Endothelial cell of umbilical vein (primary cell): ENCODE measurements at regions not wholly inside any gene's neighbourhood (a gene's known extent, or its start where the extent isn't known, plus 50 kb on each side); places are given as distances from the start of the nearest gene placed in this dataset.

Experiments
- BruUV-seq: library from RNA; stranded (reverse); fragments of 400-500 nt; replicated peaks from 2 replicates; lab custom pipeline; 2021; lab: Mats Ljungman, UMichigan
- CTCF ChIA-PET: fragments of 300-600, 350-600 bp; sonication (Branson Sonifier 250); formaldehyde crosslinking; loops from one replicate; lab custom pipeline; 2021; ENCODE audit warnings: antibody characterized with exemption, inconsistent platforms; lab: Charles Lee
- POLR2A ChIA-PET: fragments of 300-600, 350-600 bp; sonication (Branson Sonifier 250); formaldehyde crosslinking; loops from one replicate; lab custom pipeline; 2021; ENCODE audit warnings: antibody characterized with exemption, inconsistent platforms; lab: Charles Lee
- DNase-seq: peaks from one replicate; pipeline ENCODE4 v3.0.0-alpha.2; 2011; ENCODE audit warnings: low read depth, low spot score
- FAIRE-seq: peaks from 2 replicates; lab custom pipeline; 2011; peaks lifted over from hg19 to GRCh38; lab: Jason Lieb, UNC
- H2AFZ ChIP-seq: 2 replicates; pipeline ENCODE4 v1.6.0; 2012; ENCODE audit warnings: low read depth, low read length, control low read depth, inconsistent platforms
- H3K27ac ChIP-seq: 2 replicates; pipeline ENCODE4 v1.5.1; 2011; ENCODE audit warnings: low read depth, mild to moderate bottlenecking, control low read depth, low read length, moderate library complexity; ENCODE audit not compliant: insufficient read depth
- H3K27me3 ChIP-seq, 2 experiments: 2 replicates each; pipeline versions ENCODE4 v1.6.0 to v1.6.1; 2011; ENCODE audit warnings: low read length in 2 of 2, mixed read lengths in 1 of 2; ENCODE audit not compliant: control insufficient read depth in 2 of 2, insufficient read depth in 2 of 2
- H3K36me3 ChIP-seq, 2 experiments: 2 replicates in 1 of 2; 3 replicates in 1 of 2; pipeline ENCODE4 v1.5.1; 2011; ENCODE audit warnings: low read length in 2 of 2, mild to moderate bottlenecking in 1 of 2, moderate library complexity in 1 of 2; ENCODE audit not compliant: control insufficient read depth in 2 of 2, insufficient read depth in 2 of 2; ENCODE audit errors: extremely low read depth in 1 of 2
- H3K4me1 ChIP-seq: 3 replicates; pipeline ENCODE4 v1.5.1; 2011; ENCODE audit warnings: mild to moderate bottlenecking, low read length; ENCODE audit not compliant: control insufficient read depth, insufficient read depth; ENCODE audit errors: extremely low read depth
- H3K4me2 ChIP-seq: 2 replicates; pipeline ENCODE4 v1.6.1; 2011; ENCODE audit warnings: low read length, control low read depth, mixed read lengths; ENCODE audit not compliant: insufficient read depth
- H3K4me3 ChIP-seq, 3 experiments: fragments of 200-600 bp in 1 of 3; sonication (generic), shearing (Covaris generic) in 1 of 3; replicated peaks in 1 of 3; 2 replicates each; pipeline ENCODE4 v1.5.1; 2011 to 2016; ENCODE audit warnings: control low read depth in 3 of 3, low read length in 3 of 3, mild to moderate bottlenecking in 2 of 3, inconsistent platforms in 1 of 3, low read depth in 1 of 3, moderate library complexity in 1 of 3; ENCODE audit not compliant: insufficient read depth in 1 of 3
- H3K79me2 ChIP-seq: 2 replicates; pipeline ENCODE4 v1.6.0; 2012; ENCODE audit warnings: low read length, inconsistent platforms; ENCODE audit not compliant: control insufficient read depth, insufficient read depth
- H3K9ac ChIP-seq: replicated peaks from 2 replicates; pipeline ENCODE3; 2011; ENCODE audit warnings: low read length, control low read depth; ENCODE audit not compliant: insufficient read depth; ENCODE audit errors: extremely low read depth
- H3K9me1 ChIP-seq: replicated peaks from 3 replicates; pipeline ENCODE4 v1.6.0; 2011; ENCODE audit warnings: mild to moderate bottlenecking, low read length; ENCODE audit not compliant: control insufficient read depth, insufficient read depth; ENCODE audit errors: extremely low read depth
- H3K9me3 ChIP-seq: replicated peaks from 2 replicates; pipeline ENCODE4 v1.5.1; 2012; ENCODE audit warnings: low read length, inconsistent platforms; ENCODE audit not compliant: control insufficient read depth, insufficient read depth
- H4K20me1 ChIP-seq: replicated peaks from 2 replicates; pipeline ENCODE3; 2011; ENCODE audit warnings: mild to moderate bottlenecking, low read length; ENCODE audit not compliant: control insufficient read depth, insufficient read depth; ENCODE audit errors: extremely low read depth
- EZH2 ChIP-seq: IDR thresholded peaks from 2 replicates; pipeline ENCODE4 v1.6.1; 2012; ENCODE audit warnings: borderline replicate concordance, low read depth, mild to moderate bottlenecking, moderate library complexity, low read length, inconsistent platforms; ENCODE audit not compliant: severe bottlenecking
- FOS ChIP-seq: IDR thresholded peaks from 2 replicates; pipeline ENCODE4 v1.6.1; 2011; ENCODE audit warnings: mild to moderate bottlenecking, low read length, moderate library complexity, borderline replicate concordance; ENCODE audit not compliant: insufficient read depth
- GATA2 ChIP-seq: IDR thresholded peaks from 2 replicates; pipeline ENCODE4 v1.7.0; 2011; ENCODE audit warnings: low read depth, mild to moderate bottlenecking, moderate library complexity, mixed read lengths, low read length; ENCODE audit not compliant: insufficient read length, insufficient read depth
- JUN ChIP-seq: IDR thresholded peaks from 2 replicates; pipeline ENCODE4 v1.6.1; 2011; ENCODE audit warnings: borderline replicate concordance, low read depth; ENCODE audit not compliant: insufficient read length, insufficient read depth
- MYC ChIP-seq: IDR thresholded peaks from one replicate; pipeline ENCODE4 v1.6.1; 2011; ENCODE audit warnings: mild to moderate bottlenecking, low read depth, low read length
- POLR2A ChIP-seq: IDR thresholded peaks from 2 replicates; pipeline ENCODE4 v1.6.1; 2012; ENCODE audit warnings: low read depth, mild to moderate bottlenecking, control low read depth, low read length
- POLR2AphosphoS5 ChIP-seq: IDR thresholded peaks from 2 replicates; pipeline ENCODE4 v1.6.1; 2012; ENCODE audit warnings: low read depth, mild to moderate bottlenecking, control low read depth, low read length, moderate library complexity; ENCODE audit not compliant: insufficient read depth
- dilution Hi-C: fragments of 300-500 bp; cut with MboI; formaldehyde crosslinking; loops from one replicate; pipeline ENCODE4 v1.15.0; 2019; ENCODE audit warnings: low sequenced_read_pairs; ENCODE audit not compliant: extremely low pct_ligation_motif_present
- intact Hi-C: fragments of 100-400 bp; cut with micrococcal nuclease; formaldehyde crosslinking; loops from one replicate; pipeline ENCODE4 v1.10.0; 2022
- TF ChIP-seq, protein P1 (sequence below): IDR thresholded peaks from 2 replicates; pipeline ENCODE4 v1.6.1; 2011; ENCODE audit not compliant: insufficient read depth, insufficient read length
- TF ChIP-seq, protein P2 (sequence below), 2 donors: IDR thresholded peaks; 1 replicate in 1 of 2; 2 replicates in 1 of 2; pipeline ENCODE4 v1.5.1; 2011; ENCODE audit warnings: low read length in 2 of 2, mild to moderate bottlenecking in 2 of 2, moderate library complexity in 2 of 2, control low read depth in 1 of 2, inconsistent platforms in 1 of 2, low read depth in 1 of 2; ENCODE audit not compliant: insufficient read depth in 1 of 2; ENCODE audit errors: extremely low read depth in 1 of 2

DNA sequence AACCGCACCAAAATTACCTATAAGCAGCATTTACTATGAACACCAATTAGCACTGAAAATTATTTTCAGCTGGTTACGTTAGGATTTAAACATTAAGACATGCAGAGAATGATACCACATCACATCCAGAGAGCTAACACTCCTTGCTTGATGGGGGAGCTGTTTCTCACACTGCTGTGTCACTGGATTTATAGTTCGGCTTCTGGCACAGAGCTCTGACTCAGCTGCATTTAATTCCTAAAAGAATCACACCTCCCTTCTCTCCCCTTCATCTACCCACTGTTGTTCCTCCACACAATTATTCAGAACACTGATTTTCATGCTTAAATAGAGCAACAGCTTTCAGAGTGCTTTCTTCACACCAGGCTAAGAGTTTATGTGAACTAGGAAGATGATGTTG is 82.6 kb upstream of the SV2C start:
- CTCF ChIA-PET: interaction anchor here (0.7 kb wide), 1 partner anchor 583 kb away, joined by 3 read pairs; no protein-coding TSS in a partner anchor
- no TSS peak for BruUV-seq

More for the DNA sequence above, 82.6 kb upstream of the SV2C start:
- intact Hi-C loops: no loop called here
- FAIRE-seq: no peak
- POLR2A ChIA-PET: no interaction called here
- no peak for DNase-seq
- H3K4me2 ChIP-seq: no peak overlapping the region
- H3K79me2 ChIP-seq: no peaks in the 10 kb centered on the region
- H3K27me3 ChIP-seq: no peaks in the 10 kb centered on the region
- H2AFZ ChIP-seq: no peak overlapping the region
- no peaks in the 10 kb centered on the region for H3K4me1 ChIP-seq
- TF ChIP-seq, protein P1, sequence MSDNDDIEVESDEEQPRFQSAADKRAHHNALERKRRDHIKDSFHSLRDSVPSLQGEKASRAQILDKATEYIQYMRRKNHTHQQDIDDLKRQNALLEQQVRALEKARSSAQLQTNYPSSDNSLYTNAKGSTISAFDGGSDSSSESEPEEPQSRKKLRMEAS: no peak
- TF ChIP-seq MYC (no peak), POLR2A (no peak), POLR2AphosphoS5 (no peak), JUN (no peak), FOS (no peak), GATA2 (no peak), EZH2 (no peak)
- TF ChIP-seq, protein P2, sequence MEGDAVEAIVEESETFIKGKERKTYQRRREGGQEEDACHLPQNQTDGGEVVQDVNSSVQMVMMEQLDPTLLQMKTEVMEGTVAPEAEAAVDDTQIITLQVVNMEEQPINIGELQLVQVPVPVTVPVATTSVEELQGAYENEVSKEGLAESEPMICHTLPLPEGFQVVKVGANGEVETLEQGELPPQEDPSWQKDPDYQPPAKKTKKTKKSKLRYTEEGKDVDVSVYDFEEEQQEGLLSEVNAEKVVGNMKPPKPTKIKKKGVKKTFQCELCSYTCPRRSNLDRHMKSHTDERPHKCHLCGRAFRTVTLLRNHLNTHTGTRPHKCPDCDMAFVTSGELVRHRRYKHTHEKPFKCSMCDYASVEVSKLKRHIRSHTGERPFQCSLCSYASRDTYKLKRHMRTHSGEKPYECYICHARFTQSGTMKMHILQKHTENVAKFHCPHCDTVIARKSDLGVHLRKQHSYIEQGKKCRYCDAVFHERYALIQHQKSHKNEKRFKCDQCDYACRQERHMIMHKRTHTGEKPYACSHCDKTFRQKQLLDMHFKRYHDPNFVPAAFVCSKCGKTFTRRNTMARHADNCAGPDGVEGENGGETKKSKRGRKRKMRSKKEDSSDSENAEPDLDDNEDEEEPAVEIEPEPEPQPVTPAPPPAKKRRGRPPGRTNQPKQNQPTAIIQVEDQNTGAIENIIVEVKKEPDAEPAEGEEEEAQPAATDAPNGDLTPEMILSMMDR (IDR thresholded peaks at IDR 0.05; ENCODE audit: extremely low read depth in 1 of 2, insufficient read depth in 1 of 2, low read depth in 1 of 2, low read length in 2 of 2): no peak
- H3K4me3 ChIP-seq: no peak overlapping the region
- H3K9ac ChIP-seq: no peak overlapping the region
- H3K27ac ChIP-seq: no peak overlapping the region
- no peaks in the 10 kb centered on the region for H4K20me1 ChIP-seq
- dilution Hi-C loops: no loop called here
- H3K36me3 ChIP-seq: no peaks in the 10 kb centered on the region
- no peaks in the 10 kb centered on the region for H3K9me1 ChIP-seq
- no peaks in the 10 kb centered on the region for H3K9me3 ChIP-seq
